PC-9 (cell line): ENCODE measurements at regions not wholly inside any gene's neighbourhood (a gene's known extent, or its start where the extent isn't known, plus 50 kb on each side); places are given as distances from the start of the nearest gene placed in this dataset.

Source experiments
- BruUV-seq: library from RNA; stranded (reverse); fragments of 400-500 nt; replicated peaks from 2 replicates; lab custom pipeline; 2021; lab: Mats Ljungman, UMichigan
- CTCF ChIA-PET: fragments of 300-600 bp; sonication (Branson Sonifier 250); formaldehyde crosslinking; loops from one replicate; lab custom pipeline; 2022; ENCODE audit warnings: antibody characterized with exemption; lab: Charles Lee
- POLR2A ChIA-PET: fragments of 300-600 bp; sonication (Branson Sonifier 250); formaldehyde crosslinking; loops from one replicate; lab custom pipeline; 2022; ENCODE audit warnings: antibody characterized with exemption; ENCODE audit not compliant: unreplicated experiment; lab: Charles Lee
- DNase-seq, 2 experiments: peaks; one replicate each; pipeline versions ENCODE4 v3.0.0 to v3.0.0-alpha.2; 2015 to 2022; ENCODE audit warnings: mixed read lengths in 1 of 2
- H2AFZ ChIP-seq: fragments of 200-600 bp; sonication (generic); 2 replicates; pipeline ENCODE4 v1.8.1; 2017; ENCODE audit warnings: antibody characterized with exemption
- H3F3A ChIP-seq: fragments of 200-600 bp; sonication (generic); 2 replicates; pipeline ENCODE4 v1.8.1; 2017; ENCODE audit warnings: antibody characterized with exemption, mild to moderate bottlenecking, low read depth; ENCODE audit not compliant: insufficient read depth
- H3K27ac ChIP-seq: fragments of 200-600 bp; sonication (generic); 2 replicates; pipeline ENCODE4 v1.6.1; 2016; ENCODE audit warnings: mixed run types
- H3K27me3 ChIP-seq: fragments of 200-600 bp; sonication (generic); 2 replicates; pipeline ENCODE4 v1.6.1; 2016; ENCODE audit warnings: low read depth, mixed run types; ENCODE audit not compliant: insufficient read depth
- H3K36me3 ChIP-seq: fragments of 200-600 bp; sonication (generic); 2 replicates; pipeline ENCODE4 v1.6.1; 2016; ENCODE audit warnings: low read depth, mixed run types
- H3K4me1 ChIP-seq: fragments of 200-600 bp; sonication (generic); replicated peaks from 2 replicates; pipeline ENCODE4 v1.6.1; 2016; ENCODE audit warnings: mixed run types; ENCODE audit not compliant: insufficient read depth
- H3K4me2 ChIP-seq: fragments of 200-600 bp; sonication (generic); 2 replicates; pipeline ENCODE4 v1.6.1; 2017; ENCODE audit warnings: mixed run types
- H3K4me3 ChIP-seq: fragments of 200-600 bp; sonication (generic); 2 replicates; pipeline ENCODE4 v1.6.1; 2016; ENCODE audit warnings: mixed run types
- H3K79me2 ChIP-seq: fragments of 200-600 bp; sonication (generic); 2 replicates; pipeline ENCODE4 v1.6.1; 2017; ENCODE audit warnings: low read depth, mixed run types
- H3K9me2 ChIP-seq: fragments of 200-600 bp; sonication (generic); 2 replicates; pipeline ENCODE4 v1.8.1; 2017; ENCODE audit warnings: mild to moderate bottlenecking; ENCODE audit not compliant: insufficient read depth
- H3K9me3 ChIP-seq: fragments of 200-600 bp; sonication (generic); 2 replicates; pipeline ENCODE4 v1.8.1; 2016; ENCODE audit warnings: low read depth; ENCODE audit not compliant: insufficient read depth
- H4K20me1 ChIP-seq: fragments of 200-600 bp; sonication (generic); 2 replicates; pipeline ENCODE4 v1.8.1; 2017; ENCODE audit not compliant: insufficient read depth
- EZH2 ChIP-seq: fragments of 200-600 bp; sonication (generic); IDR thresholded peaks from 2 replicates; pipeline ENCODE4 v1.8.0; 2017; ENCODE audit warnings: antibody characterized with exemption, low read depth
- intact Hi-C: fragments of 100-400 bp; cut with micrococcal nuclease; formaldehyde crosslinking; loops from one replicate; pipeline ENCODE4 v1.10.0; 2022; ENCODE audit not compliant: unreplicated experiment
- TF ChIP-seq, protein P1 (sequence below): fragments of 200-600 bp; sonication (generic); conservative IDR thresholded peaks from 2 replicates; pipeline ENCODE4 v1.6.1; 2017; ENCODE audit warnings: mixed run types, antibody characterized with exemption, mild to moderate bottlenecking, moderate library complexity

- no peaks in the 10 kb centered on the region for H4K20me1 ChIP-seq
- no TSS peak for BruUV-seq
- POLR2A ChIA-PET, result no interaction called here
- DNase-seq, result no peak
- no peaks in the 10 kb centered on the region for H3K4me1 ChIP-seq
- H3K27ac ChIP-seq, result no peak overlapping the region
- TF ChIP-seq, protein P1, sequence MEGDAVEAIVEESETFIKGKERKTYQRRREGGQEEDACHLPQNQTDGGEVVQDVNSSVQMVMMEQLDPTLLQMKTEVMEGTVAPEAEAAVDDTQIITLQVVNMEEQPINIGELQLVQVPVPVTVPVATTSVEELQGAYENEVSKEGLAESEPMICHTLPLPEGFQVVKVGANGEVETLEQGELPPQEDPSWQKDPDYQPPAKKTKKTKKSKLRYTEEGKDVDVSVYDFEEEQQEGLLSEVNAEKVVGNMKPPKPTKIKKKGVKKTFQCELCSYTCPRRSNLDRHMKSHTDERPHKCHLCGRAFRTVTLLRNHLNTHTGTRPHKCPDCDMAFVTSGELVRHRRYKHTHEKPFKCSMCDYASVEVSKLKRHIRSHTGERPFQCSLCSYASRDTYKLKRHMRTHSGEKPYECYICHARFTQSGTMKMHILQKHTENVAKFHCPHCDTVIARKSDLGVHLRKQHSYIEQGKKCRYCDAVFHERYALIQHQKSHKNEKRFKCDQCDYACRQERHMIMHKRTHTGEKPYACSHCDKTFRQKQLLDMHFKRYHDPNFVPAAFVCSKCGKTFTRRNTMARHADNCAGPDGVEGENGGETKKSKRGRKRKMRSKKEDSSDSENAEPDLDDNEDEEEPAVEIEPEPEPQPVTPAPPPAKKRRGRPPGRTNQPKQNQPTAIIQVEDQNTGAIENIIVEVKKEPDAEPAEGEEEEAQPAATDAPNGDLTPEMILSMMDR, result no peak
- no peak for TF ChIP-seq EZH2
- H3K9me2 ChIP-seq, result no peaks in the 10 kb centered on the region
- CTCF ChIA-PET, result no interaction called here
- no peak overlapping the region for H2AFZ ChIP-seq
- no peaks in the 10 kb centered on the region for H3K79me2 ChIP-seq
- intact Hi-C loops, result no loop called here
- no peak overlapping the region for H3K4me2 ChIP-seq
- H3F3A ChIP-seq, result no peaks in the 10 kb centered on the region
- no peak overlapping the region for H3K4me3 ChIP-seq
- no peaks in the 10 kb centered on the region for H3K9me3 ChIP-seq
- H3K27me3 ChIP-seq, result no peaks in the 10 kb centered on the region
- H3K36me3 ChIP-seq, result no peaks in the 10 kb centered on the region
These were observed 186.4 kb downstream of the RNF152 start for GRCh38 chr18:61706276-61706915.

GRCh38 chr18:61703508-61703907, 189.3 kb downstream of the RNF152 start:
- H3K79me2 ChIP-seq, result no peaks in the 10 kb centered on the region
- H3K4me3 ChIP-seq, result no peak overlapping the region
- no peaks in the 10 kb centered on the region for H3K9me3 ChIP-seq
- H3K9me2 ChIP-seq, result no peaks in the 10 kb centered on the region
- TF ChIP-seq EZH2, result no peak
- TF ChIP-seq, protein P1, result no peak
- no peak overlapping the region for H3K4me2 ChIP-seq
- H3K27me3 ChIP-seq, result no peaks in the 10 kb centered on the region
- POLR2A ChIA-PET, result no interaction called here
- CTCF ChIA-PET, result no interaction called here
- H2AFZ ChIP-seq, result no peak overlapping the region
- intact Hi-C loops, result no loop called here
- H3F3A ChIP-seq, result no peaks in the 10 kb centered on the region
- no TSS peak for BruUV-seq
- H3K4me1 ChIP-seq, result no peaks in the 10 kb centered on the region
- DNase-seq, result no peak
- H4K20me1 ChIP-seq, result no peaks in the 10 kb centered on the region
- no peak overlapping the region for H3K27ac ChIP-seq
- H3K36me3 ChIP-seq, result no peaks in the 10 kb centered on the region

DNA sequence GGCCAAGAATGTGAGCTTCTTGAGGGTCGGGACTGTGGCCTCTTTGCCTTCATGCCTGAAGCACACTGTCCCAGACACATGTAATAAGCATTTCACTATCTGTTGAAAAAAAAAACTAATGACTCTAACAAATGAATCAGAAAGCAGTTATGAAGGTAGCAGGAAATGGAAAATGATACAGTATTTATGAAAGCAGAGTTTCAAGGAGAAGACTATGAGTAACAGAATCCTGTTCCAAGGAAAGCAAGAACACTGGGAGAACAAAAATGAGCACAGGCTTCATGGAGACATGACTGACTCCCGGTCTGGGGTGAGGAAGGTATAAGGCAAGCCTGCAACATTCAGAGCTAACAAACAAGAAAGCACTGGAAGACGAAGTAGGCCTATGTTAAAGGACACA, 190.8 kb downstream of the RNF152 start:
- H3K4me1 ChIP-seq, result no peaks in the 10 kb centered on the region
- BruUV-seq, result no TSS peak
- no peaks in the 10 kb centered on the region for H3K9me2 ChIP-seq
- no peaks in the 10 kb centered on the region for H3K9me3 ChIP-seq
- no peak for DNase-seq
- no peak overlapping the region for H3K27ac ChIP-seq
- H3K79me2 ChIP-seq, result no peaks in the 10 kb centered on the region
- no peaks in the 10 kb centered on the region for H3K27me3 ChIP-seq
- no peaks in the 10 kb centered on the region for H4K20me1 ChIP-seq
- no peak overlapping the region for H3K4me2 ChIP-seq
- H3K4me3 ChIP-seq, result no peak overlapping the region
- no peaks in the 10 kb centered on the region for H3F3A ChIP-seq
- ChIA-PET POLR2A (no interaction called here), CTCF (no interaction called here)
- TF ChIP-seq EZH2, result no peak
- TF ChIP-seq, protein P1, result no peak
- H3K36me3 ChIP-seq, result no peaks in the 10 kb centered on the region
- H2AFZ ChIP-seq, result no peak overlapping the region
- intact Hi-C loops, result no loop called here
